Activated T-helper 9 cell treated with anti-CD3 and anti-CD28 coated beads, Interleukin-2, amount 50 U/mL, for 16 hours (primary cell): ENCODE measurements at regions not wholly inside any gene's neighbourhood (a gene's known extent, or its start where the extent isn't known, plus 50 kb on each side); places are given as distances from the start of the nearest gene placed in this dataset.
"Not testable (repeated sequence)": the region's sequence is repeated elsewhere in the genome, so short reads cannot be mapped to it uniquely, and the experiment has no call there.

Experiments used
- DNase-seq: peaks from one replicate; pipeline ENCODE4 v3.0.0-alpha.2; 2020; ENCODE audit warnings: low read depth

GRCh38 chr14:106327702-106328353 is 801.4 kb downstream of the TMEM121 start:
- DNase-seq = not testable (repeated sequence)

- DNase-seq = not testable (repeated sequence)
Observed at GRCh38 chr14:106329243-106329642, 802.9 kb downstream of the TMEM121 start.

- not testable (repeated sequence) for DNase-seq
Observed at GRCh38 chr14:106329987-106330774, 803.8 kb downstream of the TMEM121 start.

GRCh38 chr14:106334428-106335109 is 808.2 kb downstream of the TMEM121 start:
- peak; percentile 54 for DNase-seq

- DNase-seq = not testable (repeated sequence)
Observed at GRCh38 chr14:106335110-106335429, 808.7 kb downstream of the TMEM121 start.

GRCh38 chr14:106338775-106339174 is 812.4 kb downstream of the TMEM121 start:
- DNase-seq = not testable (repeated sequence)

GRCh38 chr14:106340658-106341057 is 814.3 kb downstream of the TMEM121 start:
- DNase-seq = not testable (repeated sequence)

- not testable (repeated sequence) for DNase-seq
Observed at GRCh38 chr14:106341161-106341560, 814.8 kb downstream of the TMEM121 start.

GRCh38 chr14:106343626-106344025 is 817.2 kb downstream of the TMEM121 start:
- no peak for DNase-seq

GRCh38 chr14:106344065-106344614 is 817.8 kb downstream of the TMEM121 start:
- DNase-seq = not testable (repeated sequence)

GRCh38 chr14:106344791-106345479 is 818.6 kb downstream of the TMEM121 start:
- not testable (repeated sequence) for DNase-seq

GRCh38 chr14:106346084-106346483 is 819.7 kb downstream of the TMEM121 start:
- DNase-seq = no peak

- DNase-seq = no peak
Observed at GRCh38 chr14:106346534-106347290, 820.3 kb downstream of the TMEM121 start.

- DNase-seq = no peak
Observed at GRCh38 chr14:106347291-106347778, 821.0 kb downstream of the TMEM121 start.

- DNase-seq = no peak
Observed at GRCh38 chr14:106347890-106348755, 821.7 kb downstream of the TMEM121 start.

- DNase-seq = peak; percentile 86
Observed at GRCh38 chr14:106348873-106349540, 822.6 kb downstream of the TMEM121 start.

GRCh38 chr14:106349678-106350457 is 823.5 kb downstream of the TMEM121 start:
- DNase-seq = not testable (repeated sequence)

- DNase-seq = not testable (repeated sequence)
Observed at GRCh38 chr14:106355007-106355791, 828.8 kb downstream of the TMEM121 start.
